H9 (cell line): ENCODE measurements at regions not wholly inside any gene's neighbourhood (a gene's known extent, or its start where the extent isn't known, plus 50 kb on each side); places are given as distances from the start of the nearest gene placed in this dataset.

ENCODE experiments used
- DNase-seq: peaks from one replicate; pipeline ENCODE4 v3.0.0-alpha.2; 2017
- H2AFZ ChIP-seq: one replicate; pipeline ENCODE4 v1.6.1; 2013; ENCODE audit warnings: mild to moderate bottlenecking, low read length, control low read depth, moderate library complexity
- H2AK5ac ChIP-seq: 2 replicates; pipeline ENCODE4 v1.6.1; 2013; ENCODE audit warnings: low read length, control low read depth, mixed read lengths; ENCODE audit not compliant: insufficient read length
- H2BK120ac ChIP-seq: one replicate; pipeline ENCODE4 v1.6.1; 2013; ENCODE audit warnings: low read depth, mild to moderate bottlenecking, low read length, control low read depth, inconsistent platforms; ENCODE audit not compliant: poor library complexity, severe bottlenecking
- H2BK12ac ChIP-seq: 2 replicates; pipeline ENCODE4 v1.6.1; 2013; ENCODE audit warnings: low read length, control low read depth, mixed read lengths, low read depth; ENCODE audit not compliant: insufficient read length
- H2BK15ac ChIP-seq: 2 replicates; pipeline ENCODE4 v1.6.1; 2013; ENCODE audit warnings: low read depth, low read length, control low read depth
- H2BK20ac ChIP-seq: one replicate; pipeline ENCODE4 v1.6.1; 2013; ENCODE audit warnings: low read depth, mild to moderate bottlenecking, low read length, control low read depth, inconsistent platforms; ENCODE audit not compliant: poor library complexity, severe bottlenecking
- H2BK5ac ChIP-seq: 2 replicates; pipeline ENCODE4 v1.6.1; 2013; ENCODE audit warnings: low read length, control low read depth, mixed read lengths; ENCODE audit not compliant: insufficient read length
- H3K14ac ChIP-seq: 2 replicates; pipeline ENCODE4 v1.6.1; 2013; ENCODE audit warnings: low read length, control low read depth; ENCODE audit not compliant: insufficient read depth
- H3K18ac ChIP-seq: 2 replicates; pipeline ENCODE4 v1.6.1; 2013; ENCODE audit warnings: low read depth, mild to moderate bottlenecking, mixed read lengths, low read length, control low read depth; ENCODE audit not compliant: insufficient read length
- H3K23ac ChIP-seq: 2 replicates; pipeline ENCODE4 v1.6.1; 2013; ENCODE audit warnings: low read length, control low read depth, mixed read lengths, low read depth; ENCODE audit not compliant: insufficient read length
- H3K23me2 ChIP-seq: 2 replicates; pipeline ENCODE4 v1.6.1; 2013; ENCODE audit warnings: low read depth, mild to moderate bottlenecking, mixed read lengths, low read length, control low read depth; ENCODE audit not compliant: insufficient read length, poor library complexity, severe bottlenecking
- H3K27ac ChIP-seq: 2 replicates; pipeline ENCODE4 v1.5.1; 2013; ENCODE audit warnings: low read length, control low read depth, mixed read lengths, low read depth; ENCODE audit not compliant: insufficient read length
- H3K27me3 ChIP-seq: 2 replicates; pipeline ENCODE4 v1.6.1; 2013; ENCODE audit warnings: low read length, control low read depth, inconsistent platforms; ENCODE audit not compliant: insufficient read depth
- H3K4ac ChIP-seq: 2 replicates; pipeline ENCODE4 v1.6.1; 2013; ENCODE audit warnings: low read depth, mild to moderate bottlenecking, control low read depth, inconsistent platforms, low read length, moderate library complexity
- H3K4me1 ChIP-seq: 2 replicates; pipeline ENCODE4 v1.6.1; 2013; ENCODE audit warnings: low read length, control low read depth, inconsistent platforms; ENCODE audit not compliant: insufficient read depth
- H3K4me2 ChIP-seq: 2 replicates; pipeline ENCODE4 v1.6.1; 2013; ENCODE audit warnings: low read length, control low read depth, mixed read lengths; ENCODE audit not compliant: insufficient read length, insufficient read depth
- H3K56ac ChIP-seq: 2 replicates; pipeline ENCODE4 v1.6.1; 2013; ENCODE audit warnings: low read depth, mild to moderate bottlenecking, mixed read lengths, low read length, control low read depth; ENCODE audit not compliant: insufficient read length
- H3K79me1 ChIP-seq: 2 replicates; pipeline ENCODE4 v1.6.1; 2013; ENCODE audit warnings: low read depth, mild to moderate bottlenecking, moderate library complexity, low read length, control low read depth, inconsistent platforms; ENCODE audit not compliant: insufficient read depth, poor library complexity, severe bottlenecking
- H3K79me2 ChIP-seq: 2 replicates; pipeline ENCODE4 v1.6.1; 2013; ENCODE audit warnings: low read length, control low read depth, inconsistent platforms; ENCODE audit not compliant: insufficient read depth
- H3K9ac ChIP-seq: 2 replicates; pipeline ENCODE4 v1.6.1; 2013; ENCODE audit warnings: low read length, control low read depth, mixed read lengths; ENCODE audit not compliant: insufficient read length; ENCODE audit errors: extremely low read depth
- H3K9me3 ChIP-seq: one replicate; pipeline ENCODE4 v1.6.1; 2013; ENCODE audit warnings: low read depth, low read length, inconsistent platforms; ENCODE audit not compliant: control insufficient read depth
- H3T11ph ChIP-seq: one replicate; pipeline ENCODE4 v1.6.1; 2013; ENCODE audit warnings: mild to moderate bottlenecking, low read length, control low read depth, inconsistent platforms
- H4K20me1 ChIP-seq: one replicate; pipeline ENCODE4 v1.6.1; 2013; ENCODE audit not compliant: control insufficient read depth, insufficient read length, insufficient read depth
- H4K5ac ChIP-seq: 2 replicates; pipeline ENCODE4 v1.6.1; 2013; ENCODE audit warnings: low read depth, mild to moderate bottlenecking, mixed read lengths, low read length, control low read depth; ENCODE audit not compliant: insufficient read length
- H4K8ac ChIP-seq: replicated peaks from 2 replicates; pipeline ENCODE4 v1.6.1; 2013; ENCODE audit warnings: low read length, control low read depth, mixed read lengths, low read depth; ENCODE audit not compliant: insufficient read length
- H4K91ac ChIP-seq: 2 replicates; pipeline ENCODE4 v1.6.1; 2013; ENCODE audit warnings: low read depth, mild to moderate bottlenecking, moderate library complexity, mixed read lengths, low read length, control low read depth; ENCODE audit not compliant: insufficient read length
- H3K27ac Mint-ChIP-seq, 3 experiments: 2 replicates in 2 of 3; 3 replicates in 1 of 3; pipeline ENCODE4 v1.8.0; 2020 to 2021; ENCODE audit warnings: mixed read lengths in 3 of 3, mild to moderate bottlenecking in 1 of 3, moderate library complexity in 1 of 3
- H3K27me3 Mint-ChIP-seq: 2 replicates; pipeline ENCODE4 v1.8.0; 2021; ENCODE audit warnings: low read depth, mild to moderate bottlenecking, moderate library complexity, mixed read lengths
- H3K36me3 Mint-ChIP-seq, 3 experiments: 2 replicates in 2 of 3; 3 replicates in 1 of 3; pipeline ENCODE4 v1.8.0; 2020 to 2021; ENCODE audit warnings: low read depth in 3 of 3, mixed read lengths in 3 of 3; ENCODE audit not compliant: insufficient read depth in 1 of 3
- H3K4me1 Mint-ChIP-seq, 2 experiments: 2 replicates each; pipeline ENCODE4 v1.8.0; 2020; ENCODE audit warnings: mixed read lengths in 2 of 2
- H3K4me3 Mint-ChIP-seq, 2 experiments: 2 replicates in 1 of 2; 3 replicates in 1 of 2; pipeline ENCODE4 v1.8.0; 2020 to 2021; ENCODE audit warnings: mild to moderate bottlenecking in 2 of 2, mixed read lengths in 2 of 2, moderate library complexity in 1 of 2
- H3K9me3 Mint-ChIP-seq, 2 experiments: 2 replicates in 1 of 2; 3 replicates in 1 of 2; pipeline ENCODE4 v1.8.0; 2020; ENCODE audit warnings: mild to moderate bottlenecking in 2 of 2, mixed read lengths in 2 of 2, moderate library complexity in 1 of 2
- CTCF ChIP-seq: fragments of 200-600 bp; sonication (generic); conservative IDR thresholded peaks from 3 replicates; pipeline ENCODE4 v1.8.0; 2021; ENCODE audit warnings: antibody characterized with exemption, mild to moderate bottlenecking
- WGBS: extraction: QIAGEN DNeasy Blood & Tissue Kit; methylation state at CpG from one replicate; pipeline ENCODE4 v1.1.7; 2013; ENCODE audit warnings: missing lambda C conversion rate, low lambda C conversion rate, mixed read lengths; ENCODE audit not compliant: insufficient read length; ENCODE audit errors: extremely low coverage; 5-methylcytosine and 5-hydroxymethylcytosine counted together

DNA sequence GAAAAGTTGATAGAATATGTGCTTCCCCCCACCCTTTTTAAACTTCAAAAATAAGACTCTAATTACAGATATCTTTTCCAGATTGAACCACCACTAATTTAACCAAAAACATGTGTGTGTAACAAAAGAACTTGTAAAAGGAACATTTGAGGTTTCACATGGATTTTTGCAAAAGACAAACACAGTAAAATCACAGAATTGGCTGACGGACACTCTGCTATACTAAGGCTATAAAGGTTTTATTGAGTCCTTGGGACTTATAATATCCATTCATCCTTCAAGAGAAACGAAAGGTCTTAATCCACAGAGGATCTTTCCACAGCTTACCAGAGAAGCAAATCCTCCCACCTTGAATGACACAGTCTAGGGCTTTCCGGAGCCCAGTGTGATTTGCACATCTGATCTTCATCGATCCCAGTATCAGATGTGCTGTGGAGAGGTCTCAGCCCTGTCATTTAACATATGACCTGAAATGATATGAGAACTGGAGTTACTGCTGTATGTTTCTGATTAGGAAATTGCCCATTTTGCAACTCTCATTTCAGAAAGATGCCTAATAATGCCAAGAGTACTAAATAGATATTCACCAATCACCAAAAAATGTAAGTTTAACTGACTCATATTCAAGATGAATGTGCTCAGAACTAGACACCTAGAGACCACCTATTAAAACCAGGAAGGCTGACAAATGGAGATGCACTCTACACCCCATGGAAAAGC lies 256.5 kb upstream of the FBXL7 start:
- no peak overlapping the region for H4K5ac ChIP-seq
- no peak for TF ChIP-seq CTCF
- Mint-ChIP-seq H3K4me1 (no peaks in the 10 kb centered on the region), H3K27me3 (no peaks in the 10 kb centered on the region), H3K36me3 (peaks cover 9 to 27% (median 12%) of the 10 kb centered on the region in 3 experiments; a peak in 6 of 7 replicates), H3K9me3 (peaks cover 29 to 37% of the 10 kb centered on the region in 2 experiments), H3K27ac (no peak overlapping the region), H3K4me3 (no peak overlapping the region)
- H3K27ac ChIP-seq = no peak overlapping the region
- H3K23me2 ChIP-seq = no peaks in the 10 kb centered on the region
- H4K8ac ChIP-seq = no peak overlapping the region
- DNase-seq = no peak
- no peak overlapping the region for H2AFZ ChIP-seq
- no peak overlapping the region for H3K23ac ChIP-seq
- H3K4ac ChIP-seq = no peak overlapping the region
- H4K20me1 ChIP-seq = no peaks in the 10 kb centered on the region
- no peak overlapping the region for H2AK5ac ChIP-seq
- no peaks in the 10 kb centered on the region for H3K4me1 ChIP-seq
- H3K79me2 ChIP-seq = no peaks in the 10 kb centered on the region
- H3K4me2 ChIP-seq = no peak overlapping the region
- H2BK20ac ChIP-seq = no peak overlapping the region
- H3K27me3 ChIP-seq = no peaks in the 10 kb centered on the region
- no peak overlapping the region for H3T11ph ChIP-seq
- H2BK5ac ChIP-seq = no peak overlapping the region
- no peak overlapping the region for H2BK15ac ChIP-seq
- no peak overlapping the region for H2BK12ac ChIP-seq
- no peaks in the 10 kb centered on the region for H3K79me1 ChIP-seq
- H3K18ac ChIP-seq = no peak overlapping the region
- no peak overlapping the region for H3K56ac ChIP-seq
- H3K9me3 ChIP-seq = no peaks in the 10 kb centered on the region
- H3K9ac ChIP-seq = no peak overlapping the region
- no peak overlapping the region for H3K14ac ChIP-seq
- no CpG with 5 or more reads among the region's 4 CpGs for WGBS
- H4K91ac ChIP-seq = no peak overlapping the region
- H2BK120ac ChIP-seq = no peak overlapping the region
